ENCODE measurements at regions not wholly inside any gene's neighbourhood (a gene's known extent, or its start where the extent isn't known, plus 50 kb on each side); places are given as distances from the start of the nearest gene placed in this dataset.

- Mint-ChIP-seq H3K4me3 (no peak overlapping the region), H3K27me3 (no peaks in the 10 kb centered on the region), H3K27ac (no peak overlapping the region), H3K4me1 (peaks cover 10% of the 10 kb centered on the region), H3K36me3 (ENCODE audit: low read depth) (no peaks in the 10 kb centered on the region), H3K9me3 (no peaks in the 10 kb centered on the region)
- no peak for ATAC-seq (replicated peaks)
These were observed 296.9 kb upstream of the TRIB2 start for GRCh38 chr2:12419803-12420202.

- no peaks in the 10 kb centered on the region for H3K36me3 Mint-ChIP-seq (ENCODE audit: low read depth)
- H3K4me3 Mint-ChIP-seq = no peak overlapping the region
- no peaks in the 10 kb centered on the region for H3K9me3 Mint-ChIP-seq
- H3K4me1 Mint-ChIP-seq = peaks cover 10% of the 10 kb centered on the region
- no peak for ATAC-seq (replicated peaks)
- no peak overlapping the region for H3K27ac Mint-ChIP-seq
- no peaks in the 10 kb centered on the region for H3K27me3 Mint-ChIP-seq
These were observed 295.7 kb upstream of the TRIB2 start for GRCh38 chr2:12421046-12421445.

- no peak overlapping the region for H3K27ac Mint-ChIP-seq
- no peak overlapping the region for H3K4me3 Mint-ChIP-seq
- no peaks in the 10 kb centered on the region for H3K36me3 Mint-ChIP-seq (ENCODE audit: low read depth)
- peaks cover 6% of the 10 kb centered on the region for H3K4me1 Mint-ChIP-seq
- H3K27me3 Mint-ChIP-seq = no peaks in the 10 kb centered on the region
- H3K9me3 Mint-ChIP-seq = no peaks in the 10 kb centered on the region
- ATAC-seq (replicated peaks) = no peak
These were observed 292.5 kb upstream of the TRIB2 start for GRCh38 chr2:12424219-12424618.

- Mint-ChIP-seq H3K4me1 (peaks cover 6% of the 10 kb centered on the region), H3K27ac (no peak overlapping the region), H3K4me3 (no peak overlapping the region), H3K27me3 (no peaks in the 10 kb centered on the region), H3K36me3 (ENCODE audit: low read depth) (no peaks in the 10 kb centered on the region), H3K9me3 (no peaks in the 10 kb centered on the region)
- ATAC-seq (replicated peaks) = no peak
These were observed 291.9 kb upstream of the TRIB2 start for GRCh38 chr2:12424809-12425208.

- no peak for ATAC-seq (replicated peaks)
- Mint-ChIP-seq H3K36me3 (ENCODE audit: low read depth) (no peaks in the 10 kb centered on the region), H3K4me1 (peaks cover 16% of the 10 kb centered on the region), H3K27ac (peak overlapping the region; percentile 33), H3K4me3 (no peak overlapping the region), H3K9me3 (no peaks in the 10 kb centered on the region), H3K27me3 (no peaks in the 10 kb centered on the region)
These were observed 288.4 kb upstream of the TRIB2 start for GRCh38 chr2:12428324-12428723.

- no peak for ATAC-seq (replicated peaks)
- H3K4me1 Mint-ChIP-seq = peaks cover 16% of the 10 kb centered on the region
- H3K36me3 Mint-ChIP-seq (ENCODE audit: low read depth) = no peaks in the 10 kb centered on the region
- H3K9me3 Mint-ChIP-seq = no peaks in the 10 kb centered on the region
- H3K27me3 Mint-ChIP-seq = no peaks in the 10 kb centered on the region
- H3K4me3 Mint-ChIP-seq = no peak overlapping the region
- H3K27ac Mint-ChIP-seq = peak overlapping the region; percentile 33
These were observed 287.9 kb upstream of the TRIB2 start for GRCh38 chr2:12428786-12429185.

- Mint-ChIP-seq H3K27ac (peak overlapping the region; percentile 18), H3K4me3 (peak overlapping the region; percentile 21)
These were observed 286.8 kb upstream of the TRIB2 start for GRCh38 chr2:12429779-12430406.

GRCh38 chr2:12430407-12431133 is 286.2 kb upstream of the TRIB2 start:
- Mint-ChIP-seq H3K9me3 (no peaks in the 10 kb centered on the region), H3K36me3 (ENCODE audit: low read depth) (no peaks in the 10 kb centered on the region), H3K4me3 (peak overlapping the region; percentile 21), H3K27ac (peak overlapping the region; percentile 18), H3K4me1 (peaks cover 22% of the 10 kb centered on the region), H3K27me3 (no peaks in the 10 kb centered on the region)
- ATAC-seq (replicated peaks) = peak; percentile 98

More at GRCh38 chr2:12429779-12430406, 286.8 kb upstream of the TRIB2 start:
- Mint-ChIP-seq H3K36me3 (ENCODE audit: low read depth) (no peaks in the 10 kb centered on the region), H3K27me3 (no peaks in the 10 kb centered on the region), H3K9me3 (no peaks in the 10 kb centered on the region), H3K4me1 (peaks cover 18% of the 10 kb centered on the region)
- no peak for ATAC-seq (replicated peaks)

- Mint-ChIP-seq H3K4me3 (no peak overlapping the region), H3K27ac (no peak overlapping the region), H3K4me1 (peaks cover 22% of the 10 kb centered on the region), H3K9me3 (no peaks in the 10 kb centered on the region), H3K36me3 (ENCODE audit: low read depth) (no peaks in the 10 kb centered on the region), H3K27me3 (no peaks in the 10 kb centered on the region)
- no peak for ATAC-seq (replicated peaks)
These were observed 283.6 kb upstream of the TRIB2 start for GRCh38 chr2:12432985-12433625.

- H3K27me3 Mint-ChIP-seq = no peaks in the 10 kb centered on the region
- peaks cover 18% of the 10 kb centered on the region for H3K4me1 Mint-ChIP-seq
- no peak overlapping the region for H3K27ac Mint-ChIP-seq
- no peaks in the 10 kb centered on the region for H3K9me3 Mint-ChIP-seq
- ATAC-seq (replicated peaks) = no peak
- H3K4me3 Mint-ChIP-seq = no peak overlapping the region
- H3K36me3 Mint-ChIP-seq (ENCODE audit: low read depth) = no peaks in the 10 kb centered on the region
These were observed 283.1 kb upstream of the TRIB2 start for GRCh38 chr2:12433626-12433990.

- H3K36me3 Mint-ChIP-seq (ENCODE audit: low read depth) = no peaks in the 10 kb centered on the region
- no peak overlapping the region for H3K27ac Mint-ChIP-seq
- ATAC-seq (replicated peaks) = no peak
- H3K4me1 Mint-ChIP-seq = peaks cover 16% of the 10 kb centered on the region
- H3K4me3 Mint-ChIP-seq = no peak overlapping the region
- H3K27me3 Mint-ChIP-seq = no peaks in the 10 kb centered on the region
- no peaks in the 10 kb centered on the region for H3K9me3 Mint-ChIP-seq
These were observed 282.1 kb upstream of the TRIB2 start for GRCh38 chr2:12434630-12435098.

- no peak for ATAC-seq (replicated peaks)
These were observed 281.1 kb upstream of the TRIB2 start for GRCh38 chr2:12435430-12436222.

GRCh38 chr2:12436483-12436882 is 280.3 kb upstream of the TRIB2 start:
- Mint-ChIP-seq H3K4me1 (peaks cover 9% of the 10 kb centered on the region), H3K4me3 (no peak overlapping the region), H3K36me3 (ENCODE audit: low read depth) (no peaks in the 10 kb centered on the region), H3K27me3 (no peaks in the 10 kb centered on the region), H3K9me3 (no peaks in the 10 kb centered on the region), H3K27ac (no peak overlapping the region)
- no peak for ATAC-seq (replicated peaks)

More at GRCh38 chr2:12435430-12436222, 281.1 kb upstream of the TRIB2 start:
- Mint-ChIP-seq H3K27me3 (no peaks in the 10 kb centered on the region), H3K9me3 (no peaks in the 10 kb centered on the region), H3K4me1 (peaks cover 9% of the 10 kb centered on the region), H3K4me3 (no peak overlapping the region), H3K27ac (no peak overlapping the region), H3K36me3 (ENCODE audit: low read depth) (no peaks in the 10 kb centered on the region)

- H3K9me3 Mint-ChIP-seq = no peaks in the 10 kb centered on the region
- H3K27ac Mint-ChIP-seq = no peak overlapping the region
- no peaks in the 10 kb centered on the region for H3K27me3 Mint-ChIP-seq
- no peak overlapping the region for H3K4me3 Mint-ChIP-seq
- H3K36me3 Mint-ChIP-seq (ENCODE audit: low read depth) = no peaks in the 10 kb centered on the region
- H3K4me1 Mint-ChIP-seq = peaks cover 15% of the 10 kb centered on the region
- no peak for ATAC-seq (replicated peaks)
These were observed 279.7 kb upstream of the TRIB2 start for GRCh38 chr2:12436935-12437561.
